ENCODE measurements at regions not wholly inside any gene's neighbourhood (a gene's known extent, or its start where the extent isn't known, plus 50 kb on each side); places are given as distances from the start of the nearest gene placed in this dataset.

DNA sequence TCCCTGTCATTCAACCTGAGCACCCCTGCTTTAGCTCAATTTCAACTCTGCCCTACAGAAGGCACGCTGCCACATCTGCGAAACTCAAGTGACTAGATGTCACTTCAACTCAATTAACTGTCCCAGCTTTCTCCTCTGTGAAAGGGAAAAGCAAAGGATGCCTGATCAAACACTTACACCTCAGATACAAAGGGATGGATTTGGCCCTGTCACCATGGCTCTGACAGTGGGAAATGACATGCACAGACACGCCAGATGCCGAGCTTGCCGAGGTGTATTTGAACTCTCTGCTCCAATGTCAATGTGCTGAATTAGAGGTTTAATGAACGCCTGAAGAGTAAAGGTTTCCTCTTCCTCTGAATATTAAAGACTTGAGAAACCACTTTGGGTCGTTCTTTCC is 481.1 kb downstream of the CBLN2 start:
- DNase-seq: no peak

- no peak for DNase-seq
Measured at GRCh38 chr18:72058851-72059250, 485.3 kb downstream of the CBLN2 start.

DNA sequence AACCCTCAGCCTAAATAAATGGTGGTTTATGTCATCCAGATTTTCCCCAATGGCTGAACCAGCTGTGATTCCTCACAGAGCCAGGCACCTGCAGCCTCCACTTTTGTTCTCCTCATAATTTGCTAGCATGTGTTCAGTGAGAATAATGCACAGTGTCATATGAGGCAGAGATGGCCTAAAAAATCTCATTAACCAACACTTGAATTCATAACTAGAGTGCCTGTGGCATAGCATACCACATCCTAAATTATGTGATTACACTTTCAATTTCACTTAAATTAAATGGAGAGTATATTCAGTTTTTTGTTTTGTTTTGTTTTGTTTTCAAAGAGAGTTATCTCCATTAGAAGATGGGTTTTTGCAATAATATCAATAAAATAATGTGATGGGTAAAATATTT is 488.0 kb downstream of the CBLN2 start:
- no peak for DNase-seq

- DNase-seq: no peak
Measured at GRCh38 chr18:72041313-72042032, 502.7 kb downstream of the CBLN2 start.

DNA sequence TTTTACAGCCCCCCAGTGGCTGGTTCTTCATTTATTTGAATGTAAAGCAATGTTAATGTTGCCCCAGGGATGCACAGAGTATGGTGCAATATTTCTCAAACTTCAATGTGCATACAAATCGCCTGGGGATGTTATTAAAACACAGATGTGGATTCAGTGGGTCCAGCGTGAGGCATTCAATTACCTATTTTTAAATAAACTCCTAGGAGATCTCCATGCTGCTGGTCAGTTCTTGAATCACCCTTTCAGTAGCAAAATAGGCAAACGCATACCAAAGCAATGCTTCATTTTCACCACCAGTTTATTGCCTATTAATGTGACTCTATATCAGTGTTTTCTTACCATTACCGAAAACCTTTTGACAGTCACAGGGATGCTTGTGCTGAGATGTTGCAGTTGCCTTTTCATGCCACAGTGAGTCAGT is 530.7 kb downstream of the CBLN2 start:
- DNase-seq: no peak

GRCh38 chr18:71998547-71999097 is 545.5 kb downstream of the CBLN2 start:
- DNase-seq: no peak

DNA sequence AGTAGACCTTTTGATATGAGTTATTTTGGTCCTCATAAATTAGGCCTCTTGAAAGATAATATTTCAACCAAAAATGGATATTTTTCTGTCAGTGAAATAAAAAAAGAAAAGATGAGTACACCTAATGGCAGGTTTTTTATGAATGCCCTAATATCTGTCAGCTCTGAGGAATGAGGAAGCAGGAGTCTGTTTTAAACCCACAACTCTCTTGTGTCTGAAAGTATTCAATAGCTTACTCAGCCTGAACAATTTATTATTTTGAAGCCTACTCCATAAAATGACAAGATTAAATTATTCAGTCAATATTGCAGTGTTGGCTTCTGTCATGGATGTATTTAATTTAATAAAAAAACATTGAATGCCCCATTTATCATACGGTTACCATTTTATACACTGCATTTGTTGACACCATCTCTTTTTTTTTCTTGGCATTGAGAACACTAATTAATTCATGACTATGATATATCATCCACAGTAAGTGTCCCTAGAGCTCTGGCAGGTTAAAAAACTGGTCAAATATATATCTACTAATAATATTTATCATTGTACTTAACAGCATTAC is 548.2 kb downstream of the CBLN2 start:
- no peak for DNase-seq

DNA sequence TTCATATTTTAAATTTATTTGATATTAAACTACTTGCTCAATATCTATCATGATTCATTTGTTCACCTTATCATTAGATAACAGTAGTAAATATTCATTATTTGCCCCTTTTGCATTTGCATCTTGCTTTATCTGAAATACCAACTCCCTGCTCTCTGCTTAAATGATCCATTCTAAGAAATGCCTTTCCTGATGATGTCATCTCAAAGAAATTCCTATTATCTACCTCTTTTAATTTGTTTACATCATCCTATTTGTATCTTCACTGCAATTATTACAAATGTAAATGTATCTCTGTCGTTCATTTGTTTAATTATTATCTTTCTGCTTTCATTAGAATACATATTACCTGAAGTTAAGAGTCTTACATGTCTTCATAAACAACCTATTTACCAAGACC is 549.9 kb downstream of the CBLN2 start:
- no peak for DNase-seq

DNA sequence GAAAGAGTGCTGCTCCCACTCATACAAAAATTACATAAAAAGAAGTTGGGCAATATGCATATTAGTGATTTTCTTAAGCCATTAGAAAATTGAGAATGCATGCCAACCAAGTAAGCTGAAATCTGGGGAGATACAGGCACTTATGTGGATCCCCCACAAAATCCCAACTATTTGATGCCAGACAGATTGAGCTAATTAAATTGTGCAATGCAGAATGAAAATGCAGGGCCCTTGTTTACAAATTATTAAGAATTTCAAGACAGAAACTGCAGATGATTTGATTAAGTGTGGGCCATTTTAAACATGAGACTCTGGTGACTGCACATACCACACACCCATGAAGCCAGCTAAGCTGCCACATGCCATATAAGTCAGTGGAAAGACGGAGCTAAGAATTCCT is 554.5 kb downstream of the CBLN2 start:
- no peak for DNase-seq

DNA sequence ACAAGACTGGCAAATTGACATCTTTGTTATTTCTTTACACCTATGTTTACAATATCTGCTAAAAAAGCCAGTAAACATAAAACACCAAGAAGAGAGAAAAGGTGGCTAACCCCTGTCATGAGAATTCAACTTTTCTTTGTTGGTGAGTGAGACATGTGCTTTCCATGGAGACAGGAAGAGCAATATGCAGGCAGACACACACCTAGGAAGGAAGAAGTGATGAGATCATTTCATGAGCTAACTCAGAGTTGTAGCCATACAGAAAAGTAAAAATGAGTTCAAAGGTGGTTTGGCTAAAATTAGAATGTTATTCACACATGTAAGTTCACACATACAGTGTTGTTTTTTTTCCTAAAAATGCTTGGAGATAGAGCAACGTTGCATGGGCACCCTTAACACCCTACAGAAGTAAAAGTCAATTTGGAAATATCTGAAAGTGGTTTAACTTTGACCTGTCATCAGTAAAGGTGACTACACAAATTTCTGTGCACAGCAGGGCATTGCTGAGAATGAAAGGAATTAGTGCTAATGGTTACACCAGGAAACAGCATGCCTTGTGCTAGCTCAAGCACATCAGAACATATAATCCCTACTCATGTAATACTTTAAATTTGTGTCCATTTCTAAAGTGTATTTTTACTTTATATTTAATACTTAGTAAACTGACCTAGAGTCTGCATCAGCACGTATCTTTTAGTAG is 557.6 kb downstream of the CBLN2 start:
- no peak for DNase-seq

DNA sequence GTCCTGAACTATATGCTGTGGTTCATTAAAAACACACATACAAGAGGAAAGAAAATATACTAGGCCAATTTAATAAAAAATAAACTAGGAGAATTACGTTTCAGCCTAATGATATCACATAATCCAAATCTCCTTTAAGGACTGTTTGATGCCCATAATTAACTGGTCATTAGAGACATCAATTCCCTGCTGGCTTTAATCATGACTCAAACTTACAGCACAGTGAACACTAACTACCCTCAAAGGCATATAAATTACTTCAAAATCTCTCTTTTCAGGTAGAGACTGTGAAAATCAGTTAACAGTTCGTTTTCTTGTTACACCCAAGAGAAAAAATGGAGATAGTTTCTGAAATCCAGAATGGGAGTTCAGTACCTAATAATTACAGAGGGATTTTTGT is 567.4 kb downstream of the CBLN2 start:
- no peak for DNase-seq

- no peak for DNase-seq
Measured at GRCh38 chr18:71966791-71967190, 577.4 kb downstream of the CBLN2 start.

GRCh38 chr18:71958605-71959004 is 585.5 kb downstream of the CBLN2 start:
- no peak for DNase-seq

GRCh38 chr18:71951001-71951400 is 593.1 kb downstream of the CBLN2 start:
- no peak for DNase-seq

DNA sequence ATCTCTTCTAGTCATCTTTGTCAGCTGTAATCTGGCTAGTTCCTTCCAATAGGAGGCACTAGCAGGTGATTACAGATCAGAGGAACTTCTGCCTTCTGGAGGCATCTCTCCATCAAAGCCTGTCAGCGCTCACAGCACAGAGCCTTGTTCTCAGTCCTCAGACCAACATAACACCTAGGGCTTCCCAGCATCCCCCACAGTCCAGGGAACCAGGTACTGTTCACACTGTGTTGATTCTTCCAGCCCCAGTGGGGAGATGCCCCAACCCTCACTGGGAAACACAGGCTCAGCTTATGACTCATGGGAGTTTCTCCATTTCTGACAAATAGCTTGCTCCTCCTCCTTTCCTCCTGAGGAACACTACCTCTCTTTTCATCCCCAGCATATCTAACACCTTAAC is 601.7 kb downstream of the CBLN2 start:
- DNase-seq: no peak

- no peak for DNase-seq
Measured at GRCh38 chr18:71939483-71939882, 604.7 kb downstream of the CBLN2 start.

DNA sequence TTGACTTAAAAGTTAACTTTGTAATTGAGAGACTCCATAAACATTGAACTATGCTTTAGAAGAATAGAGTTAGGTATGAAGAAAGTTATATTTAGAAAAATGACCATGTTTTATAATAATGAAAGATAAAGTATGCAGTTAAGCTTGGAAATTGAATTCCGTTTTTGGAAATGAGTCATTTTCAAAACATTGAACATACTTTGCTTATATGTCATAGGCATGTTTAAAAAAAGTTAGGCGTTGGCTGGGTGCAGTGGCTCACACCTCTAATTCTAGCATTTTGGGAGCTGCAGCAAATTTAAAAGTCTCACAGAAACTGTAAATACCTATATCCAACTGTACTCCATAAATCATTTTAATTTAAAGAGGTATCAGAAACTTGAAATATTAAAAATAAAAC is 607.4 kb downstream of the CBLN2 start:
- DNase-seq: no peak

DNA sequence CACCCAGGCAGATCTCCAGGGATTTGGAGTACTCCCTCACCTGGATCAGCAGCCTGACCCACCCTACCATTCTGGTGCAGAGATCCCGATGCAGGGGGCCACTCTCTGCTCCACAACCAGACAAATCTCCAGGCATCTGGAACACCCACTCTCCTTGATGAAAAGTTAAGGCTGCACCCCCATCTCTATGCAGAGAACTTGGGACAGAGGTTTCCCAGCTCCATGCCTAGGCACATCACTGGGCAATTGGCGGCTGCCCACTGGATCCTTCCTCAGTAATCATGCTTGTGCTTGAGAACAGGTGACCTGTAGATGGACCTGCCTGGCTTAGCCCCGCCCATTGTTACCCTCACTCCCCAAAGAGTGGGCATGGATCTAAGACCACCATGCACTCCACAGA is 624.9 kb downstream of the CBLN2 start:
- no peak for DNase-seq

GRCh38 chr18:71913641-71914040 is 630.5 kb downstream of the CBLN2 start:
- no peak for DNase-seq

- DNase-seq: no peak
Measured at GRCh38 chr18:71902482-71902881, 641.7 kb downstream of the CBLN2 start.

- DNase-seq: no peak
Measured at GRCh38 chr18:71899707-71900472, 644.3 kb downstream of the CBLN2 start.

DNA sequence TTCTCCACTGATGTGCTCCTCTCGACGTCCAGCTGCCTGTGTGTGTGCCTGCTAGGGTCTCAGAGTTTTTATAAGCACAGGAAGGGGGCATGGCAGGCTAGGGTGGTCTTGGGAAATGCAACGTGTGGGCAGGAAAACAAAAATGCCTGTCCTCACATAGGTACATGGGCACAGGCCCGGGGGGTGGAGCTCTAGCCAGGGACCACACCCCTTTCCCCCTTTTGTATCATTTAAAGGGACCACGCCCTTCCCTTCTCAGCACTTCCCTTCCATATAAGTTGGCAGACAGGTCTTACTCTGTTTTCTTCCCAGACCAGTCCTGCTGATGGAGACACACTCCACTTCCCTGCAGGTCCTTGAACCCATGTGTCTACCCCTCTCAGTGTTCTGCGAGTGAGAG is 645.0 kb downstream of the CBLN2 start:
- no peak for DNase-seq

GRCh38 chr18:71887509-71887908 is 656.6 kb downstream of the CBLN2 start:
- DNase-seq: no peak

All from CD4-positive, alpha-beta T cell treated with Interferon gamma for 1 hour (primary cell).